NCI-H128 (cell line): ENCODE measurements at regions not wholly inside any gene's neighbourhood (a gene's known extent, or its start where the extent isn't known, plus 50 kb on each side); places are given as distances from the start of the nearest gene placed in this dataset.

Source experiments
- DNase-seq: peaks from one replicate; lab custom pipeline; 2025; ENCODE audit not compliant: unreplicated experiment; lab: John Stamatoyannopoulos, UW

DNA sequence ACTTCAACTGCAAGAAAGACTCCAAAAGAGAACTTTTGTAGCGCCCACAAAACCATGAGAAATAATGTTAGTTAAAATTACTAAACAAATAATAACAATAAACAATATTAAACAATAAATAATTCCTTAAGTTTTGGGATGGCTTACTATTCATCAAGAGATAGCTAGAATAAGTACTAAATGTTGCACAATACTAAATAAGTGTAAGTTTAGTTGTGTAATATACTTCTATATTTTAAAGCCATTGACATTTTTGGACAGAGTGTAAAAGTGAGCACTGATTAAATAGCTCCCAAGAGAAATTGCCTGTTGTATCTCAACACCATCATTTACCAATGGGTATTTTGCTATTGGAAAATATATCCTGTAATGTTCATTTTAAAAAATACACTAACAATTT lies 166.7 kb downstream of the ALG10 start:
- no peak for DNase-seq

DNA sequence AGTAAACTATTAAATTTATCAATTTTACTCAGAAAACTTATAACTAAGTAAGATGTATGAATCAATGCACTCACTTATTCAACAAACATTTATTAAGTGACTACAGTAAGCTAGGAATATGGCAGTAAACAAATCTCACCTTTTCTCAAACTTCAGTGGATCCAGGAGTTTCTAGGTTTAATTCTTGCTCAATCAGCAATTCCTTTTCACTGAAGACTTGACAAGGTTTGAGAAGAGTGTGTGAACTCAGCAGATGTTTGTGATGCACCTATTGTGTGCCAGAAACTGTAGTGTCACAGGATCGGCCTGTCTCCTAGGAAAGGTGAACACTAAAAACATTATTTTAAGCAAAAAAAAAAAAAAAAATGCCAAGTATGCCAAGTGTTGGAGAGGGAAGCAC lies 167.8 kb downstream of the ALG10 start:
- no peak for DNase-seq

- DNase-seq: no peak
Observed at GRCh38 chr12:34198924-34199323, 176.6 kb downstream of the ALG10 start.

DNA sequence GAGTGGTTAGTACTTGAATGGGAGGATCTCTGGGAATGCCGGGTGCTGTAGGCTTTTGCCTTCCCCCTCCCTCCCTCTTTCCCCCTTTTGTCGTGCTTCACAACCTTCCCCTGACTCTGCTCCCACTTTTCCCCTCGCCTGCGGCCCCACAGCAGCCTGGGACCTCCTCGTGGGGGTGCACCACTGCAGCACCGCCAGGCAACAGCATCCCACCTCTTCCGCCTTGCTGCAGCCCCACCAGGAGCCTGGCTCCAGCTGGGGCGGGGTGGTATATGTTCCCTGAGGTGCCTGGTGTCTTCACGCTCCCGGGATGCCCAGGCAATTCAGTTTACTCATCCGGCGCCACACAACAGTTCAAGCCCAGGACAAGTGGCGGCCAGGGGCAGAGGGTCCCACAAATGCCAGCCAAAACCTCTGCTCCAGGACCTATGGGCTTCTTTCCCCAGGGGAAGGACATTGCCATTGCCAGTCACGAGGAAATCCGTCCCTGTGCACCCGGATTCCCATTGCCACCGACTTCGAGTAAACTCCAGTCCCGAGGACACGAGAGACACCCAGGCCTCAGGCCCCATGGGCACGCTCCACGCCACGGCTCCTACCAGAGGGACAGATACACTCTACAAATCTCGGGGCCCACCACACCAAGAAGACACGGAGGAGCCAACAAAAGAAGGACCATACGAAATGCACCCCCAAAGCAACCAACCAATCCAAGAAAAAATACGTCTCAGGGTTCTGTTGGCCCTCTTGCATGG lies 181.7 kb downstream of the ALG10 start:
- no peak for DNase-seq

DNA sequence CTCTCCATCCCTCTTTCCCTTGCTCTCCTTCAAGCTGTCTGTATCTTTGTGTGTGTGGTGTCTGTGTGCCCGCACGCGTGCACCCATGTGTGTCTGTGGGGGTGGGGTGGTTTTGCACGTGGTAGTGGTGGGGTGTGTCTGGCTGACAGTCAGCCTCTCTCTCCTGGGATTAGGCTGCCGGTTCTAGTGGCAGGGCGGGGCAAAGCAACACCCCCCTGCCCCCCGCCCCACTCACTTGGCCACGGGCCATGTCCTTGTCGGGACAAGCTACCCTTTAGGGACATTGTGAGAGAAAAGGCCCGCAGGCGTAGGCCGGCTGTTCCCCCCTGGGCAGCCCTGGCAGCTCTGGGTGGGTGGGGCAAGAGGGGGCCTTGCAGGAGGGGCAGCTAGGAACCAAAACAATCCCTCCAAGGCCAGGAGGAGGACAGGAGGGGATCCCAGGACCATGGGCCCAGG lies 182.6 kb downstream of the ALG10 start:
- no peak for DNase-seq

DNA sequence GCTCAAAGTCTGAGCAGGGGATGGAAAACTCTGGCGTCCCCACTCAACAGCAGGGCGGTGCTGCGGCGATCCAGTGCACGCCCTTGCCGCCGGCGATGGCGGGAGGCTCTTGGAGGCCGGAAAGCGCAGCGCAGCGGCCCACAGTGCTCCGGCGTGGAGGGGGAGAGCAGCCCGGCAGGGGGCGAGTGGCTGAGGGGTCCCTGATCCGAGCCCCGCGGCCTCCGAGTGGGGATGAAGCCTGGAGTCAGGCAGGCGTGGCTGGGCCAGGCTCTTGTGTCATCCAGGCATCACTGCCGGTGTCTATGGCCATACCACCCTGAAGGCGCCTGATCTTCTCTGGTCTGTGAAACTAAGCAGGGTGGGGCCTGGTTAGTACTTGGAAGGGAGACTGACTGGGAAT lies 183.1 kb downstream of the ALG10 start:
- no peak for DNase-seq

GRCh38 chr12:34206061-34206785 lies 183.9 kb downstream of the ALG10 start:
- no peak for DNase-seq

- DNase-seq: no peak
Observed at GRCh38 chr12:34207858-34208257, 185.6 kb downstream of the ALG10 start.

GRCh38 chr12:34208331-34209258 lies 186.3 kb downstream of the ALG10 start:
- DNase-seq: no peak

DNA sequence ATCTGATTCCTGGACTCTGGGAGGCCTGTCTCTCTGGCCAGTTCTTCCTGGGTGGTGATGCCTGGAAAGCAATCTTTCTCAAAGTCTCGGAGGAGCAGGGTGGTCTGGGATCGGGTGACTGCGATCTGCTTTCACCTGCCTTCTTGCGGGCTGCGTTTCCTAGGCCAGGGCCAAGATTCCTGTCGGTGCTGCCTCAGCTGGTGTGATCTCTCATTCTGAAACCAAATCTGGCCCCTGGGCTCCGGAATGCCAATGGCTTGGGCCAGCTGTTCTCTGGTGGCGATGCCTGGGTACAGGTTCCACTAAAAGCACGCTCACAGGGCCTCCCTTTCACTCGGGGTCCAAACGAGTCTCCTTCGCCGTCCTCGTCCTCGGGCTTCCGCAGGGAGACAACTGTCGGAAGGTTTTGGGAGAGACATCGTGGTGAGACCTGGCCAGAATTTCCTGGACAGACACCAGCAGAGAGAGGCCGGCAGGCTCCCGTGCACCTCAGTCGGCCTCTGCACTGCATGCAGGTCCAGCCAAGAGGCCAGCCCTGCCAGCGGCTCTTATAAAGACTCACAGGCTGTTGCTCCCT lies 187.1 kb downstream of the ALG10 start:
- DNase-seq: no peak

DNA sequence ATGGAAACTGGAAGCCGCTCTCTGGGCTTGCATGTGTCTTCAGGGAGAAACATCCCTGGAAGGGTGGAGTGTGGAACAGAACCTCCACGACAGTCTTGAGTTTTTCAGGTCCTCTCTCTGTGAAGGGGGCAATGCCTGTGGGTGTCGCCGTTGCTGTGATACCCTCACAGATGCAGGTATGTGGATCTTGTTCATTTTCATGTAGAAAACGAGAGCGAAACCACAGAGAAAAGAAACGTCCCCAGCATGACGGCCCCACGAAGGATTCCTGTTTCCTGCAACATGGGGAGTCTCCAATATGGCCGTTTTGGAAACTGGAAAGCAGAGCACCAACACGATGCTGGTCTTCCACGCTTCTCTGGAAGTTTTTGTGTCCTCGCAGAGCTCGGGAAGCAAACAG lies 187.9 kb downstream of the ALG10 start:
- no peak for DNase-seq

DNA sequence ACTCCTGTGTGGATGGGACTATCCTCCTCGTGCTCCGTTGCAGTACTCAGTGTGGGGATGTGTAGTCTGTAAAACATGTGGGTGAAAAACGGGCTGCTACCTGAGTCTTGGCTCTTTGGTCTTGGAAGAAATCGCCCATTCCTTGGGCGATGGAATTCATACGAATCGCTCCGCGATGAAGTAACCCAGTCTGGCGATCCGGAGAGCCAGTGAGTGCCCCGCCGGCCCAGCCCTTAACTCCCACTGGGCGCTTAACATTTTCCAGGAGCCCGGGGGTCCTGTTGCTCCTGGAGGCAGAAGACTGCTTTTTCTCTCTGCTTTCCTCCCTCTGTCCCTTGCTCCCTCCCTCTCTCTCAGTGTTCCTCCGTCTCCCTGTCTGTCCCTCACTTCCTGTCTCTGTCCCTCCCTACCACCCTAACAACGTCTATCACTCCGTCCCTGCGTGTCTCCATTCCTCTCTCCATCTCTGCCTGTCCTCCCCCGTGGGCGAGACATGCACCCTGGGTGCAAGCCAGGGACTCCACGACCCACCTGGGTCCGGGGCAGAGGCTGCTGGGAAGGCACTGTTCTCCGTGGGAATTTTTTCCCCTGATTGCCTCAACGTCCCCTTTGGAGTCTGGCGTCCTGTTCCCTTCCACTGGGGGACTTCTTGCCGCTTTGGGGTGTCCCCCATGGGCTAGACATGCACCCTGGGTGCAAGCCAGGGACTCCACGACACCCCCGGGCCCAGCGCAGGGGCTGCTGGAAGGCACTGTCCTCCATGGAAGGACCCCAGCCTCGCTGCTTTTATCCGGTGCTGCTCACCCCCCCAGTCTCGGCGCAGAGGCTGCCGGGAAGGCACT lies 188.6 kb downstream of the ALG10 start:
- no peak for DNase-seq

DNA sequence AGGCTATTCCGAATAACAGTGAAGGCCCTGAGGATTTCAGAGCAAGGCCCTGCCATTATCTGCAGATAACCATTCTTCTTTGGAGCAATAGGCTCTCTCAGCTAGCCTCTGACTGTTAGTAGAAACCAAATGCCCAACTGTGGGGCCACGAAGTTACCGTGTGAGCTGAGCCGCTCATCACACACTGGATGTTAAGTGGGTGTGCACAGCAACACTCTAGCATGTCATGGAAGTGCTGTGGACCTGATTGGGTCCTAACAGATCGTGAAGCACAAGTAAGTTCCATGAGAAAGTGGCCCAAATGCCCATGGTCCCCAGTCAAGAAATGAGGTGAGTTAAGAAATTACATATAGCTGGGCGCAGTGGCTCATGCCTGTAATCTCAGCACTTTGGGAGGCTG lies 190.4 kb downstream of the ALG10 start:
- no peak for DNase-seq

DNA sequence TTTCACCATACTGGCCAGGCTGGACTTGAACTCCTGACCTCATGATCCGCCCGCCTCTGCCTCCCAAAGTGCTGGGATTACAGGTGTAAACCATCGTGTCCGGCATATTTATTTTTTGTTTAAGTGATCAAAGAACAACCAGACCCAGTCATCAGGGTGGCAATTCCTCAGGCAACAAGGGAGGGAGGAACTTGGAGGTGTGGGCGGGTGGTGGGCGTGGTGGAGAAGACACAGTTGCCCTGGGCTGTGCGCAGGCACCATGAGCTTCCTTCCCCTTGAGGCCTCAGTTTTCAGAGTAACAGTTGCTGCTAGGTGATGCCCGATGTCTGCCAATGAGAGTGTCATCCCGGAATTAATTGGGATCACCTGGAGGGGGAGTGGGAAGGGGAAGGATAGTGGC lies 191.7 kb downstream of the ALG10 start:
- no peak for DNase-seq

DNA sequence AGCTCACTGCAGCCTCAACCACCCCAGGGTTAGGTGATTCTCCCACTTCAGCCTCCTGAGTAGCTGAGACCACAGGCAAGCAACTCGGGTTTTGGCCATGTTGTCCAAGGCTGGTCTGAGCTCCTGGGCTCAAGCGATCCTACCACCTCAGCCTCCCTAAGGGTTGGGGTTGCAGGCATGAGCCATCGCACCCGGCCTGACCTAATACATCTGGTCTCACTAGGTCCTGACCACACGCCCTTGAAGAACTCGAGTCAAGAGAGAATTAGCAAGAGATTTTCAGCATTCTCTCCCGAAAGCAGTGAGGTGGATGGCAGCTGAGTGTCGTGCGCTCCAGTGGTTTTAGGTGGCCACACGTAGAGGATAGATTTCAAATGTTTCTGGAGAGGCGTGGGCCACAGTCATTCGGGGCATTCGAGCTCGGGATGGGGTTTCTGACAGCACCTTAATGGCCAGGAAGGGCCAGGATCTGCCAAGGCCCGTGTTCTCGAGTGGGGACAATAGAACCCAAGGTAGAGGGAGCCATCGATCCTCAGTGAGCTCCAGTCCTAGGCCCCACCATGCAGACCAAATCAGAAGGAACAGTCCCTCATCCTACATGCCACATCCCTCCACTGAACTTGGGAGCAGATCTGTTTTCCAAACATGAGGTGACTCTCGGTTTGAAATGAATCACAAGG lies 193.1 kb downstream of the ALG10 start:
- DNase-seq: no peak

- DNase-seq: no peak
Observed at GRCh38 chr12:34215893-34216285, 193.6 kb downstream of the ALG10 start.

DNA sequence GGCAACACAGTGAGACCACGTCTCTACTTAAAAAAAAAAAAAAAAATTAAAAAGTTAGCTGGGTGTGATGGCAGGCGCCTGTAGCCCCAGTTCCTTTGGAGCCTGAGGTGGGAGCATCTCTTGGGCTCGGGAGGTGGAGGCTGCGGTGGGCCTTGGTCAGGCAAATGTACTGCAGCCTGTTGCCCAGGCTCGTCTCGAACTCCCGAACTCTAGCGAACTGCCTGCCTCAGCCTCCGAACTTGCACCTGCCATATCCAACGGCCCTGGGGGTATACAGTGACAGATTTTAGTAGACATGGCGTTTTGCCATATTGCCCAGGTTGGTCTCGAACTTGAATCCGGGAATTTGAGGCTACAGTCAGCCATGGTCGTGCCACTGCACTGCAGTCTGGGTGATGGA lies 195.4 kb downstream of the ALG10 start:
- no peak for DNase-seq

GRCh38 chr12:34218193-34219045 lies 196.1 kb downstream of the ALG10 start:
- peak; percentile 58 for DNase-seq
